RPMI7951 (cell line): ENCODE measurements at regions not wholly inside any gene's neighbourhood (a gene's known extent, or its start where the extent isn't known, plus 50 kb on each side); places are given as distances from the start of the nearest gene placed in this dataset.
A peak's percentile ranks its signal among the peaks of the same experiment; 100 is the strongest.
"Not testable (repeated sequence)": the region's sequence is repeated elsewhere in the genome, so short reads cannot be mapped to it uniquely, and the experiment has no call there.

Source experiments
- DNase-seq: peaks from one replicate; pipeline ENCODE4 v3.0.0-alpha.2; 2012; ENCODE audit warnings: low read depth

GRCh38 chr1:46878173-46878782 is 63.0 kb downstream of the CYP4A11 start:
- DNase-seq, result peak; percentile 23

- DNase-seq, result not testable (repeated sequence)
Observed at GRCh38 chr1:46876093-46876492, 65.2 kb downstream of the CYP4A11 start.
